AG09309 (cell line): ENCODE measurements at regions not wholly inside any gene's neighbourhood (a gene's known extent, or its start where the extent isn't known, plus 50 kb on each side); places are given as distances from the start of the nearest gene placed in this dataset.

ENCODE experiments used
- DNase-seq: peaks from one replicate; pipeline ENCODE4 v3.0.0-alpha.2; 2010; ENCODE audit warnings: low read depth
- H3K4me3 ChIP-seq: 2 replicates; pipeline ENCODE4 v1.5.1; 2011; ENCODE audit warnings: mild to moderate bottlenecking, low read depth, low read length, moderate library complexity; ENCODE audit not compliant: control insufficient read depth
- TF ChIP-seq, protein P1 (sequence below): IDR thresholded peaks from 2 replicates; pipeline ENCODE4 v1.5.1; 2011; ENCODE audit warnings: mild to moderate bottlenecking, low read depth, low read length, inconsistent platforms; ENCODE audit not compliant: insufficient read depth, control insufficient read depth; ENCODE audit errors: missing control alignments

- no peak overlapping the region for H3K4me3 ChIP-seq
- DNase-seq: no peak
- TF ChIP-seq, protein P1, sequence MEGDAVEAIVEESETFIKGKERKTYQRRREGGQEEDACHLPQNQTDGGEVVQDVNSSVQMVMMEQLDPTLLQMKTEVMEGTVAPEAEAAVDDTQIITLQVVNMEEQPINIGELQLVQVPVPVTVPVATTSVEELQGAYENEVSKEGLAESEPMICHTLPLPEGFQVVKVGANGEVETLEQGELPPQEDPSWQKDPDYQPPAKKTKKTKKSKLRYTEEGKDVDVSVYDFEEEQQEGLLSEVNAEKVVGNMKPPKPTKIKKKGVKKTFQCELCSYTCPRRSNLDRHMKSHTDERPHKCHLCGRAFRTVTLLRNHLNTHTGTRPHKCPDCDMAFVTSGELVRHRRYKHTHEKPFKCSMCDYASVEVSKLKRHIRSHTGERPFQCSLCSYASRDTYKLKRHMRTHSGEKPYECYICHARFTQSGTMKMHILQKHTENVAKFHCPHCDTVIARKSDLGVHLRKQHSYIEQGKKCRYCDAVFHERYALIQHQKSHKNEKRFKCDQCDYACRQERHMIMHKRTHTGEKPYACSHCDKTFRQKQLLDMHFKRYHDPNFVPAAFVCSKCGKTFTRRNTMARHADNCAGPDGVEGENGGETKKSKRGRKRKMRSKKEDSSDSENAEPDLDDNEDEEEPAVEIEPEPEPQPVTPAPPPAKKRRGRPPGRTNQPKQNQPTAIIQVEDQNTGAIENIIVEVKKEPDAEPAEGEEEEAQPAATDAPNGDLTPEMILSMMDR: no peak
Measured at GRCh38 chr21:16324630-16325029, 594.8 kb downstream of the USP25 start.

DNA sequence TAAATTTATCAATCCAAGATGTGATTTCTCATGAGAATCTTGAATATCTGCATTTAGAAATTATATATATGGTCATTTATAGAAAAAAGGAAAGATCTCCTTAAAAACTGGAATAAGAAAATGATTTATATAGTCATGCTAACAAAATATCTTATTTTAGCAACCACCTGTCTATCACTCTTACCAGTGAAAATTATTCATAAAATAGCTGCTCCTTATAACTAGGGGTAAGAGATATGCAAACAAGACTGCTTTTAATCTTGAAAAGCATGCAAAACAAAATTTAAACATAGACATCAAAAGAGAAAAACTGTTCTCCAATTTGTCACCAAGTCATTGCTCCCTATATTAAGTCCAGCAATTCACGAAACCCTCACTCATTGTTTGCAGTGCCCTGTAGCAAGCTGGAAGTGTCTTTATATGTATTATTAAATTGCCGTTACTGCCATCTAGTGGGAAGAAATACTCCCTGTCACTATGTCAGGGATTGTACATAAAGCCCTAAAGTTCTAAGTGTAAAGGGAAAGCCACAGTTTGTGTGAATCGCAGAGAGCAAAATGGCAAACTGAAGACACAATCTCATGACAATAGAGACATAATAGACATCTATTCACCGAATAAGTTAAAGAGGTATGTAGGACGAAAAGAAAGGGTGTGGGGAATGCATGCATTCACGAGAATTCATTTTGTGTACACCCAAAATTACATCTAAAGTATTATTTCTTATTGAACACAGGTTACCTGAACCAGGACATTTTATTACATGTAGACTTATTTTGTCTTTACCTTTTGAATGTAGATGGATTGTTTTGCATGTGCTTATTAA, 600.5 kb downstream of the USP25 start:
- peak; percentile 59 for DNase-seq
- TF ChIP-seq, protein P1: peak; percentile 66
- no peak overlapping the region for H3K4me3 ChIP-seq

DNA sequence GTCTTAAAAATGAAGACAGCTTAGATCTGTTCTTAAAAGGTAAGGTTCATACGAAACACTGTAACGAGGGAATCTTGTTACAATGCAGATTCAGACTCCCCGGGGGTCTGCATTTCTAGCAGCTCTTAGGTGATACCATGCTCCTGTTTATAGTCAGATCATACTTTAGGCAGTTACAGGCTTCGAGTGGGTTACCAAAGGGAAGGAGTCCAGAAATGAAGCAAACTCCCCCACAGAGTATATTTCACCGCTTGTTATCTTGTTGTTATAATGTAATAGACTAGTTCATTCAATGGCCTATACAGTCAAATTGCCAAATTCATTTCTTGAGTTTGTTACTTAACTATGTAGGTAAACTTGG, 601.1 kb downstream of the USP25 start:
- no peak overlapping the region for H3K4me3 ChIP-seq
- TF ChIP-seq, protein P1: no peak
- DNase-seq: no peak

DNA sequence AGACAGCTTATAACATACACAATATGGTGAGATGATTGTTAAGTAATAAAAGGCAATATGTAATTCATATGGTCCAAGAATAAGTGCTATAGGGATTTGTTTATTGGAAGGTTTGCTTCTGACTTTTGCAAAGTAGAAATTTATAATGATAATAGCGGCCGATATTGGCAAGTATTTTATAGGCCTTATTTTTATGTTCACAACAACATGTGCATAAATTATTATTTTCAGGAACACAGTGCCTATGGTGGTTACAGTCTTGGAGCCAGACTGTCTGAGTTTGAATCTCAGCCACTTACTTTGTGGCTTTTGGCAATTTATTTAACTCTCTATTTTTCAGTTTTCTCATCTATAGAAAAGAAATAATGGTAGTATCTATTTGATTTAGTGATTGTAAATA, 607.5 kb downstream of the USP25 start:
- no peak overlapping the region for H3K4me3 ChIP-seq

DNA sequence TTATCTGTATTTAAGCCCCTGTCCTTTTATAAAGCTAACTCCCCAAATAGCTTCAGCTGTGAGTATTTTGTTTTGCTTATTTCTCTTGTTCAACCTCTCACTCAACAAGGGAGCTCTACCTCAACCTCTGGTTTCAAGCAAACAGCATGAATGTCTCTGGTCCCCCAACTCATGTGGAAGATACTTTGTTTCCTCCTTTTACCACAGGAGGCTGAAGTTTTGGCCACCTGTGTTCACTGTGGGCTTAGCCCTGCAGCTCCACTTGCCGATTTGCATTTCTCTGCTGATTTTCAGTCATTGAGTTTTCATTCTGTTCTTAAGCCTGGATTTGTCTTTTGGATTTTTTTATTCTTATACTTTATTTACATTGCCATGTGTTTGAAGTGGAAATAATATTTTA, 613.1 kb downstream of the USP25 start:
- TF ChIP-seq, protein P1: no peak
- no peak for DNase-seq
- H3K4me3 ChIP-seq: no peak overlapping the region

More for the DNA sequence above, 607.5 kb downstream of the USP25 start:
- DNase-seq: no peak
- TF ChIP-seq, protein P1: no peak

GRCh38 chr21:16343776-16344175, 614.0 kb downstream of the USP25 start:
- no peak for DNase-seq
- H3K4me3 ChIP-seq: no peak overlapping the region
- TF ChIP-seq, protein P1: no peak
